Testis (tissue), 2 donors: ENCODE measurements at regions not wholly inside any gene's neighbourhood (a gene's known extent, or its start where the extent isn't known, plus 50 kb on each side); places are given as distances from the start of the nearest gene placed in this dataset.

Experiments
- DNase-seq: peaks from one replicate; pipeline ENCODE4 v3.0.0-alpha.2; 2019
- H3K27ac ChIP-seq, 2 donors: fragments of 200-600 bp; sonication (generic); one replicate each; pipeline ENCODE4 v1.5.1; 2019
- H3K27me3 ChIP-seq: fragments of 200-600 bp; sonication (generic); one replicate; pipeline ENCODE4 v1.5.1; 2019
- H3K36me3 ChIP-seq: fragments of 200-600 bp; sonication (generic); one replicate; pipeline ENCODE4 v1.5.1; 2017; ENCODE audit warnings: low read depth; ENCODE audit errors: missing control alignments
- H3K4me1 ChIP-seq: fragments of 200-600 bp; sonication (generic); one replicate; pipeline ENCODE4 v1.5.1; 2019
- H3K4me3 ChIP-seq, 2 donors: fragments of 200-600 bp; sonication (generic); one replicate each; pipeline ENCODE4 v1.5.1; 2017 to 2019
- H3K9me3 ChIP-seq: fragments of 200-600 bp; sonication (generic); one replicate; pipeline ENCODE4 v1.5.1; 2017
- POLR2A ChIP-seq: fragments of 450-650 bp; IDR thresholded peaks from one replicate; pipeline ENCODE4 v1.6.1; 2017; ENCODE audit warnings: antibody characterized with exemption, mild to moderate bottlenecking, moderate library complexity
- WGBS, 2 donors: methylation state at CpG; one replicate each; pipeline ENCODE4 v1.1.5; 2018; 5-methylcytosine and 5-hydroxymethylcytosine counted together
- intact Hi-C: fragments of 100-400 bp; cut with DNase I; formaldehyde crosslinking; loops from one replicate; pipeline ENCODE4 v1.15.1; 2023; ENCODE audit warnings: low total_unique reads
- TF ChIP-seq, protein P1 (sequence below), 3 experiments: fragments of 450-650 bp in 2 of 3; fragments of 200-600 bp in 1 of 3; sonication (generic) in 1 of 3; IDR thresholded peaks; one replicate each; pipeline ENCODE4 v1.5.1; 2016 to 2019; ENCODE audit warnings: antibody characterized with exemption in 3 of 3, mild to moderate bottlenecking in 2 of 3, moderate library complexity in 1 of 3

DNA sequence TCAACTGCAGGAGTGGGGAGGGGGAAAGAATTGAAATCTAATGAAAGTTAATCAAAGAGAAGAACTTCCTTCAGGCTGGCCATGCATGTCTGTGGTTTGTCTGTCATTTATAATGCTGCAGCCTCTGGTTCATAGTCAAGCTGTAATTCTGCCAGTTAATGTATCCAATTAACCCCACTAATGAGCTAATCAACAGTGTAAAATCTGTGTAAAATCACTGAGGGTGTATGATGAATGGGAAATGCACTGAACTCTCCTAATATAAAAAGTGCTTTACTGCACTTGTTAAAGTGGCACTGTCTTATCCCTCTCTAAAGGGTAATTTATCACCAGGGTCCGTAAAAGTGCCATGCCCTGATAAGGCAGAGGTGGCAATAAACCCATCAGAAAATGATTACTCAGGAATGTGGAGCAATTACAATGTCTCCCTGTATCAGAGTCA is 798.1 kb downstream of the PDHA2 start:
- no peak overlapping the region for H3K4me3 ChIP-seq
- TF ChIP-seq POLR2A: no peak
- TF ChIP-seq, protein P1, sequence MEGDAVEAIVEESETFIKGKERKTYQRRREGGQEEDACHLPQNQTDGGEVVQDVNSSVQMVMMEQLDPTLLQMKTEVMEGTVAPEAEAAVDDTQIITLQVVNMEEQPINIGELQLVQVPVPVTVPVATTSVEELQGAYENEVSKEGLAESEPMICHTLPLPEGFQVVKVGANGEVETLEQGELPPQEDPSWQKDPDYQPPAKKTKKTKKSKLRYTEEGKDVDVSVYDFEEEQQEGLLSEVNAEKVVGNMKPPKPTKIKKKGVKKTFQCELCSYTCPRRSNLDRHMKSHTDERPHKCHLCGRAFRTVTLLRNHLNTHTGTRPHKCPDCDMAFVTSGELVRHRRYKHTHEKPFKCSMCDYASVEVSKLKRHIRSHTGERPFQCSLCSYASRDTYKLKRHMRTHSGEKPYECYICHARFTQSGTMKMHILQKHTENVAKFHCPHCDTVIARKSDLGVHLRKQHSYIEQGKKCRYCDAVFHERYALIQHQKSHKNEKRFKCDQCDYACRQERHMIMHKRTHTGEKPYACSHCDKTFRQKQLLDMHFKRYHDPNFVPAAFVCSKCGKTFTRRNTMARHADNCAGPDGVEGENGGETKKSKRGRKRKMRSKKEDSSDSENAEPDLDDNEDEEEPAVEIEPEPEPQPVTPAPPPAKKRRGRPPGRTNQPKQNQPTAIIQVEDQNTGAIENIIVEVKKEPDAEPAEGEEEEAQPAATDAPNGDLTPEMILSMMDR (IDR thresholded peaks at IDR 0.05): no peak
- H3K27ac ChIP-seq: no peak overlapping the region
- no peaks in the 10 kb centered on the region for H3K4me1 ChIP-seq
- 36 to 62% methylated on average over 1 of the region's 1 CpG for WGBS, 2 donors
- no peaks in the 10 kb centered on the region for H3K9me3 ChIP-seq
- DNase-seq: no peak
- no peaks in the 10 kb centered on the region for H3K27me3 ChIP-seq
- intact Hi-C loops: no loop called here
- H3K36me3 ChIP-seq: no peaks in the 10 kb centered on the region

DNA sequence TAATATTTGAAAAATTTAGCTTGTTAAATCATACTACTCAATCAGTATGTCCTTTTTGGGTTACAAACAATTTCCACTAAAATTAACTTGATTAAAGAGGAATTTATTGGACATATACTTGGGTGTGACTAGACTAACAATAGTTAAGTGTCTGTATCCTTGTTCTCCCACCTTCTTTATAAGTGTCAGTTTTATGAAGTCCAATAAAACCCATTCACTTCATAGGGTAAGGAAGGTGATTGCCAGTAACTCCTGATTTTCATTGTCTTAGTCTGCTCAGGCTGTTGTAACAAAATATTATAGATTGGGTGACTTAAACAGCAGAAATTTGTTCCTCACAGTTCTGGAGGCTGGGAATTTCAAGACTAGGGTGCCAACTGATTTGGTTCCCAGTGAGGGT is 800.0 kb downstream of the PDHA2 start:
- TF ChIP-seq POLR2A: no peak
- TF ChIP-seq, protein P1 (IDR thresholded peaks at IDR 0.05): no peak
- Histone ChIP-seq H3K9me3 (no peaks in the 10 kb centered on the region), H3K36me3 (no peaks in the 10 kb centered on the region), H3K4me1 (no peaks in the 10 kb centered on the region), H3K27me3 (no peaks in the 10 kb centered on the region), H3K4me3 (no peak overlapping the region), H3K27ac (no peak overlapping the region)
- DNase-seq: no peak
- intact Hi-C loops: no loop called here

DNA sequence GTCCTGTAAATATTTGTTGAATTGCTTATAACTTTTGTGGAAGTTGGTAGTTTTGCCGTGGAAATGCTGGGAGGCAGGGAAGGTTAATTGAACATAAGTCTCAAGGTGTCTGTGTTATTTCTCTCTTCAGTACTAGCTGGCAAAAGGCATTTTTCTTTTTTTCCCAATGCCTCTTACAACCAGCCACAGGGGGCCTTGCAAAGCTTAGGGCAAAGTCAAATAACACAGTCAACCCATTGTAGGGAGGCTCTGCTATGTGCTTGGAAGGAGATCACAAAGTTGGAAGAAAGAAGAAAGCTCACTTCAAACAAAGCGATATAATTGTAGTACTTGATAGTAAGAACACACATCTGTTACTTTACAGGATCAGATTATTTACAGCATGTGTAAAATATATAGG is 802.6 kb downstream of the PDHA2 start:
- TF ChIP-seq POLR2A: no peak
- TF ChIP-seq, protein P1 (IDR thresholded peaks at IDR 0.05): no peak
- whole genome bisulfite sequencing, 2 donors: 69 to 74% methylated on average over 2 of the region's 2 CpGs
- no peaks in the 10 kb centered on the region for H3K4me1 ChIP-seq
- DNase-seq: no peak
- no peak overlapping the region for H3K27ac ChIP-seq
- H3K4me3 ChIP-seq: no peak overlapping the region
- H3K36me3 ChIP-seq: no peaks in the 10 kb centered on the region
- H3K27me3 ChIP-seq: no peaks in the 10 kb centered on the region
- intact Hi-C loops: no loop called here
- H3K9me3 ChIP-seq: no peaks in the 10 kb centered on the region

DNA sequence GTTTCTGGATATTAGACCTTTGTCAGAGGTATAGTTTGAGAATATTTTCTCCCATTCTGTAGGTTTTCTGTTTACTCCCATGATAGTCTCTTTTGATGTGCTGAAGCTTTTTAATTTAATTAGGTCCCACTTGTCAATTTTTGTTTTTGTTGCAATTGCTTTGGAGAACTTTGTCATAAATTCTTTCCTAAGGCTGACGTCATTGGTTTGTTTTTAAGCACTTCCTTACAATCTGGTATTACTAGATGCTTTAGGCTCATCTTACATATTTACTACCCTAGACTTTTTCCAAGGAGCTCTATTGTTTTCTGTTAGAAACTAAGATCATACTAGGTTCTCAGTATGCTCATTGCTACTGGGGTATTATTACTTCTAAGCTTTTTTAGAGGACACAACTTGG is 806.3 kb downstream of the PDHA2 start:
- no peak overlapping the region for H3K4me3 ChIP-seq
- TF ChIP-seq, protein P1 (IDR thresholded peaks at IDR 0.05): no peak
- TF ChIP-seq POLR2A: no peak
- WGBS, 2 donors: 70 to 78% methylated on average over 1 of the region's 1 CpG
- no peaks in the 10 kb centered on the region for H3K27me3 ChIP-seq
- H3K36me3 ChIP-seq: no peaks in the 10 kb centered on the region
- H3K9me3 ChIP-seq: no peaks in the 10 kb centered on the region
- intact Hi-C loops: no loop called here
- DNase-seq: no peak
- H3K4me1 ChIP-seq: no peaks in the 10 kb centered on the region
- H3K27ac ChIP-seq: no peak overlapping the region

DNA sequence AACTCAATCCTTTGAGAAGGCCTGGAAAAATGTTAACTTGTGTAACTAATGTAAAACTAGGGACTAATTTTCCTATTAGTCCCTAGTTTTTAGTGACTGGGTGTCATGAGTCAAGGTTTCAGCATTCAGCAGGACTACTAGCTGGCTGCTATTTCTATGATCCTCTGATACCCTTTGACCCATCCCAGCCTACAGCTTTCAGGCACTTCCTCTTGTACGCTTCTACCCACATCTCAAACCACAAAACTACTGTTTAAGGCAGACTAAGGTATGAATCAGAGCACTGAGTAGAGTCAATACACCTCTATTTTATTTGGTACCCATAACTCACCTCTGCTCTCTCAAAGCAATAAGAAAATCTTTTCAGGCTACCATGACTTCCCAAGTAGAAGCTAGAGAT is 809.6 kb downstream of the PDHA2 start:
- TF ChIP-seq POLR2A: no peak
- TF ChIP-seq, protein P1 (IDR thresholded peaks at IDR 0.05): no peak
- no peak for DNase-seq
- Histone ChIP-seq H3K4me1 (no peaks in the 10 kb centered on the region), H3K27ac (no peak overlapping the region), H3K36me3 (no peaks in the 10 kb centered on the region), H3K4me3 (no peak overlapping the region), H3K27me3 (no peaks in the 10 kb centered on the region), H3K9me3 (no peaks in the 10 kb centered on the region)
- WGBS, 2 donors: 68 to 85% methylated on average over 1 of the region's 1 CpG
- intact Hi-C loops: no loop called here
